M059J (cell line): ENCODE measurements at regions not wholly inside any gene's neighbourhood (a gene's known extent, or its start where the extent isn't known, plus 50 kb on each side); places are given as distances from the start of the nearest gene placed in this dataset.

Experiments used
- DNase-seq: peaks from one replicate; pipeline ENCODE4 v3.0.0-alpha.2; 2012; ENCODE audit warnings: low read depth

DNA sequence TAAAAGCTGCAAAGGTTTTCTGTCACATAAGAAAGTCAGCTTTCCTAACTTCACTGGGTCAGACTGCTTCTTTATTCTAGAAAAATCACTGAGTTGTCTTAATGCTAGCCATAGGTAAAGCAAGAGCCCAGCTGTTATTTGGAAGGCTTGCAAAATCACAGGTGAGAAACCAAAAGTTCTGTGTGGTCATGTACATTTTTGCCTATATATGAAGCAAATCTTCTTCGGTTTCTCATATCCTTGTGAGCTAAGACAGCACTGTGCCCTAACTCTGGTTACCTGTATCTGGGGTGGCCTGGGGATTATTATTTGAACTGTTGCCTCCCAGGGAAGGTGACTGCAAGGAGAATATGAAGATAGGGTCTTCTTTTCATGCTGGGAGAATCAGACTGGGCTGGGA is 444.9 kb upstream of the CLINT1 start:
- no peak for DNase-seq

DNA sequence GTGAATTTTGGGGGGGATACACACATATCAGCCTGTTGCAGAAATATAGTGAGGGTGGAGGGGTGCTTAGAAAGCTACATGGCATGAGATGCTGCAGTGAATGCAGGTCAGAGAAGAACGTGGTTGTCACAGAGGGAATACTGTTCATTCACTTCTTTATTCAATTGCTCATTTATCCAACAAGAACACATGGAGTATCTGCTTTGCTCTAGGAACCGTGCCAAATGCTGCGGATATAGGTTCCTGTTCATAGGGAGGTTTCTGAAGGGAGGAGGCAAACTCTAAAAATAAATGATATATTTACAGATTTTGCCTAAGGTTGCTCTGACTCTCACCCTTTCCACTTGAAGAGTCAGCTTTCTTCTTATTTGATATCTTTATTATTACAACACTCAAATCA is 444.3 kb upstream of the CLINT1 start:
- no peak for DNase-seq

- no peak for DNase-seq
Observed at GRCh38 chr5:158302029-158302428, 443.1 kb upstream of the CLINT1 start.

GRCh38 chr5:158301186-158301585 is 442.2 kb upstream of the CLINT1 start:
- DNase-seq, result no peak

DNA sequence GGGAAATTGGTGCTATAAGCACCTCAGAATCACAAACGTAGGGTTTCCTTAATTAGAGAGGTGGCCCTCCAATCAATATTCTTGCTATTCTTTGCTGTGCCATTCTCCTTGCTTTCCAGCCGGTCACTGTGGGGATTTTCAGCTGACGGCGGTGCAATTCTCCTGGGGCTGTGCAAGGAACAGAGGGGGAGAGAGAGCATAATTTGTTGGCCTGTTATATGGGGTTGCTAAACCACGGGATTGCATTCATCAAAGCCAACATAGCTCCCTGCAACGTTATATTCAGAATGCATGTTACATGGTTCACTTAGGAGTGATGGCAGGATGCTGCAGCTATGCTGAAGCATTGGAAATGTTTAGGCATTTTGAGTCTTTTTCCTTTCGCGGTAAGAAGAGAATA is 441.3 kb upstream of the CLINT1 start:
- DNase-seq, result no peak

DNA sequence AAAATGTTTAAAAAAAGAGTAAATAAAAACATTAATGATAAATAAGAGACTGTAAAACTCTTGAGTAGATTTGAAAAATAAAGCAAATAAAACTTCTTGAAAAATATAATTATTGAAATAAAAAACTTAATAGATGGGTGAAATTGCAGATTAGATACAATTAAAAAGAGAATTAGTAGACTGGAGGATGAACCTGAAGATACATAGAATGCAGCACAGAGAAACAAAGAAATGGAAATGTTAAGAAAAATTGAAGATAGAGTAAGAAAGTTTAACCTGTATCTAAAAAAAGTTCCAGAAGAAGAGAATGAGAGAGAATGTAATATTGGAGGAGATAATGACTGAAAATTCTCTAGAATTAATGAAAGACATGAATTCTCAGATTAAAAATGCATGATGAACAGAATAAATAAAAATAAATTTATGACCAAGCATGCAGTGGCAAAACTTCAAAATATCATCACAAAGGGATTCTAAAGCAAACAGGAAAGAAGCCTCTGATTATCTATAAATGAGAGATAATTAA is 438.1 kb upstream of the CLINT1 start:
- DNase-seq, result no peak

GRCh38 chr5:158294701-158295100 is 435.8 kb upstream of the CLINT1 start:
- no peak for DNase-seq

DNA sequence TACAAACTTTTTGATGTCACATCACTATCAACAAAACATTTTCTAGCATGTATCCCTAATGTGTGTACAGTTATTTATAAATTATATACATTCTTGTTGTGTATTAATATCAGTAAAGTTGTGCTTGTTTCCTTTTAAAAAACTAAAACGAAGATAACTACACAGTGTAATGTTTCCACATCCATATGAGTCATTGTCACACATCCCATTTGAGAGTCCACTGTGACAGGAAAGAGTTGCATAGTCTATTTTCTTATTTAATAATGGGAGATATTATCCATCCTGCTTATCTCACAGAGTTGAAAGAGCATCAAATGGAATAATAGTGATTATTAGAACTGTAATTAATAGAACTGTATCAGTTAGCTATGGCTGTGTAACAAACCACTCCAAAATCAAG is 434.0 kb upstream of the CLINT1 start:
- no peak for DNase-seq

- no peak for DNase-seq
Observed at GRCh38 chr5:158289967-158290366, 431.0 kb upstream of the CLINT1 start.

- no peak for DNase-seq
Observed at GRCh38 chr5:158288272-158288657, 429.3 kb upstream of the CLINT1 start.

DNA sequence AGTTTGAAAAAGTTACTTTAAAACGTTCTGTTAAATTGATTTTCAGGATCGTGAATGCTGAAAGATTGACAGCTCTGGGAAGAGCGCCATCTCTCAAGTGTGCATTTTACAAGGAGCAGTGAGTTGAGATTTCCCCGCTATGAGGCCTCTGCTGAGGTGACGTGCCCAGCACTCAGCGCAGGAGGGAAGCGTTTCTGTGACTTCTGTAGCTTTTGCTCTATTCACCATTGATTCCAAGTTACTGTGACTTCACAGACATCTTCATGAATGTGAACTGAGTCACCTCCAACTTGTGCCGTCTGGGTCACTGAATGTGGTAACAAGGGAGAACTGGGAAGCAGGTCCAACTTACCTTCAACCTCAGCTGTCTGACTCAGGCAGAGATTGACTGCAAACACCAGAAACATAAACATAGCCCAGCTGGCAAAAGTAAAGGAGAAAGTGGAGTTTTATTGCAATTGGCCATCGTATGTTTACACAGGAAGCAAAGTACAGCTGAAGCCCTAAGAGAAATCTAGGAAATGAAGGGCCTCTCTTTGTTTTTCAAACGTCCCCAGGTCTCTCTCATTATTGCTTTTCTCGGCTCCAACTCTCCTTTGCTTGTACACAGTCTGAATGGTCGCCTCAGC is 428.8 kb upstream of the CLINT1 start:
- DNase-seq, result peak; percentile 78

GRCh38 chr5:158286827-158287226 is 427.9 kb upstream of the CLINT1 start:
- DNase-seq, result no peak

GRCh38 chr5:158285698-158286097 is 426.8 kb upstream of the CLINT1 start:
- no peak for DNase-seq

GRCh38 chr5:158284242-158284641 is 425.3 kb upstream of the CLINT1 start:
- no peak for DNase-seq

DNA sequence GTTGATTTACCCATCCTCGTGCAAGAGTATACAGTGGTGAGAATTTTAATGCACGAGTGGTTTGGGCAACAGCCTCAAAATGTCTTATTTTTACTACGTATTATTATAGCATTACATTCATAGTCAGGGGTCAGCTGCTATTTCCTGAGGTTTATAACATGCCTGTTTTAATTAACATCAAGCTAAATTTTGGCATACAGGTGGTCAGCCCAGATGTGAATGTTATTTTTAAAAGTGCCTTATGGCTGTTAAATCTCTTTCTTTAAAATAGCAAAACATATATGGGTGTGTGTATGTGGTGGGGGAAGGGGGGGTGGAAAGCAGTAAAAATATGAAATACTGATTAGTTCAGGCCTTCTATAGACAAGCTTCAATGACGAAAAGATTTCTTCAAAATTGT is 424.5 kb upstream of the CLINT1 start:
- DNase-seq, result no peak

DNA sequence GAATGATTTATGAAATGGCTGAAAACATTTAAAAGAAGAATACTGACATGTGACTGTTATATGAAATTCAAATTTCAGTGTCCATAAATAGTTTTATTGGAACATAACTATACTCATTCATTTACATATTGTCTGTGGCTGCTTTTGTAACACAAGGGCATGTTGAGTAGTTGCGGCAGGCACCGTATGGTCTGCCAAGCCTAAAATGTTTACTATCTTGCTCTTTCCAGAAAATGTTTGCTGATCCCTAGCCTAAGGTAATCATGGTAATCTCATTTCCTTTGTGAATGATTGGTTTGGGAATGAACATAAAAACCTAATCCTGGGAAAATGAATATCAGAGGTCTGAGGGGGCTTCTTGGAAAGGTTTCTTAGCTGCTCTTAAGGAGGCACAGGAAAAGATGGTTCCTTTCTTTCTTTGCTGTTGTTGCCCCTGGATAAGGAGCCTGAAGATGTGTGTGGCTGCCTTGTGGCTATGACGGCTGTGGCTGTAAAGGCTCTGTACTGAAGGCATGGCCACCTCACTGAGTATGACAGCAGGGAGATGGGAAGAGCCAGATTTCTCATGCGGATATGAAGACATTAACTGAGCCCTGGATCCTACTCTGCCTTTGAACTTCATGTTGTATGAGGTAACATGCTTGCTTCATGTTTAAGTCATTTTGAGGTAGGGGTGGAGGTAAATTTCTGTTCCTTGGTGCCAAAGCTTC is 419.4 kb upstream of the CLINT1 start:
- DNase-seq, result no peak

- DNase-seq, result no peak
Observed at GRCh38 chr5:158277276-158277675, 418.3 kb upstream of the CLINT1 start.

DNA sequence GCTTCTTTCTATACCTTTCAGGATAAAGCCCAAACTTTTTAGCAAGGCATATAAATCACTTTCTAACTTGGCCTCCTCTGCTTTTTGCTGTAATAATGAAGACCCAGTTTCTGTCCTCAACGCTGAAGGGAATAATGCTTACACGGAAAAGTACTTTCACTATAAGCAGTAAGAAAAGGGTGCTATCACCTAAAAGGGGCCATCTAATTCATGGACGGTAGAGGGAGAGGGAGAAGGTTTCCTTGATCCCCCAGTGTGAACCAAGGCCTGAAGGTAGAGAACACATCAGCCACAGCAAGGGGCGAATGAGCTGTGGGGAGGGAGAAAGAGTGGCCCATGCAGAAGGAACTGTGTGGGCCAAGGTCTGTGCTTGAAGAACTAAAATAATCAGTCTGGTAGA is 417.7 kb upstream of the CLINT1 start:
- no peak for DNase-seq

DNA sequence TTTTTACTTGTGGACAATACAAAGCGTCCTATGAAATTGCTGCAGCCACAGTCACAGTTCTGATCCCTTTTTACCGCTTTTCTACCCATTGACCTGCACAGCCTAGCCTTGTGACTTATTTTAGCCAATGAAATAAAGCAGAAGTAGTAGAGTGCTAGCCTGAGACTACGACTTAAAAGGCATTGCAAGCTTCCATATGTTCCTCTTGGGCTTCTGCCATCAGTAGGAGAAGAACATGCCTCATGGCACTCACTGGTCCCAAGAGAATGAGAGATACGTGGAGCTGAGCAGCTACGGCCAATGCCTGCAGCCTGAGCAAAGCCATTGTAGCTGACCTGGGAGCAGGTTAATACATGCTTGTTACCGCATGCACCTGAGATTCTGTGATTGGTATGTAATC is 416.6 kb upstream of the CLINT1 start:
- DNase-seq, result no peak

DNA sequence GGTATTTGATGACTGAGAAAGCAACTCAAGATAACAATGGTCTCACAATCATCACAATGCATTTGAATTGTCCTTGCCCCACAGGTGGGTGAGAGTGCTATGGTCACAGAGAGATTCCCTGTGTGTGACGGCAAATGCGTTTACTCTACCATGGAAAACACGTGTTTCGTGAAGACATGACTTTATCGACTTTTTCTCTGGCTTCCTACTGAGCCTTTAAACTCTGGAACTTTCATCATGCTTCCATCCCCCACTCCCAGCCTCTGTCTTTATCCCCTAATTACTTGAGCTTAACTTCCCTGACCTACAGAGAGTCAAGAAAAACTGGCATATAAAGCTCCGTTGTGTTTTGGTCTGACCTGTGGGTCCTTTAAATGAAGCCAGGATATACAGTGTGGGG is 414.1 kb upstream of the CLINT1 start:
- DNase-seq, result no peak

DNA sequence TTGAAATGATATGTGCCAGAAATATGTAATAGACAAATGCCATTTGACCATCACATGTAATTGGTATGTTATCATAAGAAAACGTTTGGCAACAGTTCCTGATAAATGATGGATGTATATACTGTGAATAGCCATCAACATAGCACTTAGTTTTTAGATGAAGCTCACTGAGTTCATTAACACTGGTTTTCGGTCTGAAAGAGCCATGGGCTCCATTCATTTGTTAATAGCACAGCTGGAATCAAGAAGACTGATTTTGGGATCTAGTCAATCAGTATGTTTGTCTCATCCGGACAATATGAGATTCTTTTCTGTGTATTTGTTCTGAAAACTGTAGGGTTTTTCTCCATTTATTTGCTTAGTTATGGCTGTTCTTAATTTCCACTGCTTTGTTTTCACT is 413.5 kb upstream of the CLINT1 start:
- DNase-seq, result no peak

GRCh38 chr5:158270996-158271554 is 412.1 kb upstream of the CLINT1 start:
- no peak for DNase-seq

DNA sequence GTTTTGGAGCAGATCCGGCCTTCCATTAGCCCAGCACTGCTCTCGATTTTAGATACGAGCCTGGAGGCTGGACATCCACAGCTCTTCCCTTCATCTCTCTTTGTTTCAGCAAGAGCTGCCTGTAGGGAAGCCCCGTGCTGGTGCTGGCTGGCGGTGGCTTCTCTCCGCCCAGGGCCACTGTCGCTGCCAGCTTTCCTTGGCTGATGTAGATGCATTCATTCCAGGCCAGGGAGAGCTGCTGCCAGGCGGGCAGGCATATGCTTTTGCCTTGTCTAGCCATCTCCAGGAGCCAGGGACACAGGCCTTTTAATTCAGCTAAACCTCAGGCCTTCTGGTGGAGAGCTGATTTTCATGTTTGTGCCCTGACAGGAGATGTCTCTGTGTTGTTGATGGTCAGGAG is 409.3 kb upstream of the CLINT1 start:
- no peak for DNase-seq
